Vagina (tissue), 2 donors: ENCODE measurements at regions not wholly inside any gene's neighbourhood (a gene's known extent, or its start where the extent isn't known, plus 50 kb on each side); places are given as distances from the start of the nearest gene placed in this dataset.

Source experiments
- DNase-seq, 2 donors: peaks; one replicate each; pipeline ENCODE4 v3.0.0-alpha.2; 2017; ENCODE audit errors: extremely low spot score in 2 of 2
- H3K27ac ChIP-seq: fragments of 200-600 bp; sonication (generic); one replicate; pipeline ENCODE4 v1.5.1; 2019
- H3K27me3 ChIP-seq: fragments of 200-600 bp; sonication (generic); one replicate; pipeline ENCODE4 v1.5.1; 2019
- H3K36me3 ChIP-seq, 2 donors: fragments of 200-600 bp; sonication (generic); one replicate each; pipeline ENCODE4 v1.5.1; 2017 to 2019
- H3K4me1 ChIP-seq: fragments of 200-600 bp; sonication (generic); one replicate; pipeline ENCODE4 v1.5.1; 2019
- H3K4me3 ChIP-seq, 2 donors: fragments of 200-600 bp; sonication (generic); 1 replicate in 1 of 2; 2 replicates in 1 of 2; pipeline ENCODE4 v1.5.1; 2016 to 2019
- H3K9me3 ChIP-seq: fragments of 200-600 bp; sonication (generic); one replicate; pipeline ENCODE4 v1.5.1; 2019
- POLR2A ChIP-seq, 2 donors: fragments of 450-650 bp; IDR thresholded peaks; one replicate each; pipeline ENCODE4 v1.6.1; 2017; ENCODE audit warnings: antibody characterized with exemption in 2 of 2, mild to moderate bottlenecking in 2 of 2, moderate library complexity in 2 of 2
- POLR2AphosphoS5 ChIP-seq, 2 donors: sonication (generic); formaldehyde crosslinking; IDR thresholded peaks; one replicate each; pipeline ENCODE4 v1.9.0; 2017; ENCODE audit warnings: antibody characterized with exemption in 2 of 2, mild to moderate bottlenecking in 2 of 2, low read depth in 1 of 2; ENCODE audit not compliant: insufficient read depth in 1 of 2
- intact Hi-C: fragments of 100-400 bp; cut with DNase I; formaldehyde crosslinking; loops from one replicate; pipeline ENCODE4 v1.15.1; 2023
- TF ChIP-seq, protein P1 (sequence below), 3 experiments: fragments of 450-650 bp in 2 of 3; fragments of 200-600 bp in 1 of 3; sonication (generic) in 1 of 3; IDR thresholded peaks; one replicate each; pipeline ENCODE4 v1.5.1; 2017 to 2019; ENCODE audit warnings: antibody characterized with exemption in 3 of 3, mild to moderate bottlenecking in 2 of 3, moderate library complexity in 2 of 3

DNA sequence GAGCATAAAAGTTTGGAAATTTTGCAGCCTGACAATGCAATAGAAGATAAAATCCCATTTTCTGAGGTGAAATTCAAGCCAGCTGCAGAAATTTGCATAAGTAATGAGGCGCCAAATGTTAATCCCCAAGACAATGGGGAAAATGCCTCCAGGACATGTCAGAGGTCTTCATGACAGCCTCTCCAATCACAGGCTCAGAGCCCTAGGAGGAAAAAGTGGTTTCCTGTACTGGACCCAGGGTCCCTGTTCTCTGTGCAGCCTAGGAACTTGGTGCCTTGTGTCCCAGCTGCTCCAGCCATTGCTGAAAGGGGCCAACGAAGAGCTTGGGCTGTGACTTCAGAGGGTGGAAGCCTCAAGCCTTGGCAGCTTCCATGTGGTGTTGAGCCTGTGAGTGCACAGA is 1218.1 kb downstream of the GALC start:
- intact Hi-C loops: no loop called here
- Histone ChIP-seq H3K9me3 (no peaks in the 10 kb centered on the region), H3K4me1 (no peaks in the 10 kb centered on the region), H3K27ac (no peak overlapping the region), H3K27me3 (no peaks in the 10 kb centered on the region), H3K4me3 (no peak overlapping the region), H3K36me3 (no peaks in the 10 kb centered on the region)
- TF ChIP-seq POLR2A (IDR thresholded peaks at IDR 0.05): no peak
- TF ChIP-seq, protein P1, sequence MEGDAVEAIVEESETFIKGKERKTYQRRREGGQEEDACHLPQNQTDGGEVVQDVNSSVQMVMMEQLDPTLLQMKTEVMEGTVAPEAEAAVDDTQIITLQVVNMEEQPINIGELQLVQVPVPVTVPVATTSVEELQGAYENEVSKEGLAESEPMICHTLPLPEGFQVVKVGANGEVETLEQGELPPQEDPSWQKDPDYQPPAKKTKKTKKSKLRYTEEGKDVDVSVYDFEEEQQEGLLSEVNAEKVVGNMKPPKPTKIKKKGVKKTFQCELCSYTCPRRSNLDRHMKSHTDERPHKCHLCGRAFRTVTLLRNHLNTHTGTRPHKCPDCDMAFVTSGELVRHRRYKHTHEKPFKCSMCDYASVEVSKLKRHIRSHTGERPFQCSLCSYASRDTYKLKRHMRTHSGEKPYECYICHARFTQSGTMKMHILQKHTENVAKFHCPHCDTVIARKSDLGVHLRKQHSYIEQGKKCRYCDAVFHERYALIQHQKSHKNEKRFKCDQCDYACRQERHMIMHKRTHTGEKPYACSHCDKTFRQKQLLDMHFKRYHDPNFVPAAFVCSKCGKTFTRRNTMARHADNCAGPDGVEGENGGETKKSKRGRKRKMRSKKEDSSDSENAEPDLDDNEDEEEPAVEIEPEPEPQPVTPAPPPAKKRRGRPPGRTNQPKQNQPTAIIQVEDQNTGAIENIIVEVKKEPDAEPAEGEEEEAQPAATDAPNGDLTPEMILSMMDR (IDR thresholded peaks at IDR 0.05): no peak
- no peak for DNase-seq

DNA sequence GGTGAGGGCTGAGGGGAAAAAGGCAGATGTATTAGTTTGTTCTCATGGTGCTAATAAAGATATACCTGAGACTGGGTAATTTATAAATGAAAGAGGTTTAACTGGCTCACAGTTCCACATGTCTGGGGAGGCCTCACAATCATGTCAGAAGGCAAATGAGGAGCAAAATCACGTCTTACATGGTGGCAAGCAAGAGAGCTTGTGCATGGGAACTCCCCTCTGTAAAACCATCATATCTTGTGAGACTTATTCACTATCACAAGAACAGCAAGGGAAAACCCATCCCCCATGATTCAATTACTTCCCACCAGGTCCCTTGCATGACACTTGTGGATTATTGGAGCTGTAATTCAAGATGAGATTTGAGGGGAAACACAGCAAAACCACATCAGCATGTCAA is 1220.9 kb downstream of the GALC start:
- no peaks in the 10 kb centered on the region for H3K27me3 ChIP-seq

DNA sequence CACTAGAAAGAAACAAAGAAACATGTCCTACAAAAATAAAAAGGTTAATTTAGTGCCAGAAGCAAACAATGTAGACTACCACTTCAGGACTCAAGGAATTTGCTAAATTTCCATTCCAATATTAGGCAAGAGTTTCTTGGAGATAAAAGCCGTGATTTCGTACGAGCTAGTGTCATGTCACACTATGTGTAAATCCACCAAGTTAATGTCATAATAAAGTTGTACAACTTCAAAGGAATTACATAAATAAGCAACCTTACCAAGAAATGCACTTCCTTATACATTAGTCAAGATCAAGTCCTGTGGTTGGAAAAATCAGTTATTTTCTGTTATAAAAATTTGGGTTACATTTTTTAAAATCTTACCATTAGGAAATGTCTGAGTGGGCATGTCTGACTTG is 1222.8 kb downstream of the GALC start:
- H3K27me3 ChIP-seq: no peaks in the 10 kb centered on the region
- TF ChIP-seq POLR2AphosphoS5 (IDR thresholded peaks at IDR 0.05; ENCODE audit: insufficient read depth in 1 of 2, low read depth in 1 of 2) (no peak), POLR2A (IDR thresholded peaks at IDR 0.05) (no peak)
- TF ChIP-seq, protein P1 (IDR thresholded peaks at IDR 0.05): no peak
- no peaks in the 10 kb centered on the region for H3K4me1 ChIP-seq
- no peak overlapping the region for H3K27ac ChIP-seq
- H3K9me3 ChIP-seq: no peaks in the 10 kb centered on the region
- DNase-seq: no peak
- intact Hi-C loops: no loop called here
- no peak overlapping the region for H3K4me3 ChIP-seq
- H3K36me3 ChIP-seq: no peaks in the 10 kb centered on the region

More for the DNA sequence above, 1220.9 kb downstream of the GALC start:
- Histone ChIP-seq H3K4me3 (no peak overlapping the region), H3K9me3 (no peaks in the 10 kb centered on the region), H3K36me3 (no peaks in the 10 kb centered on the region), H3K27ac (no peak overlapping the region), H3K4me1 (no peaks in the 10 kb centered on the region)
- intact Hi-C loops: no loop called here
- DNase-seq: no peak
- TF ChIP-seq, protein P1 (IDR thresholded peaks at IDR 0.05): no peak
- TF ChIP-seq POLR2AphosphoS5 (IDR thresholded peaks at IDR 0.05; ENCODE audit: insufficient read depth in 1 of 2, low read depth in 1 of 2) (no peak), POLR2A (IDR thresholded peaks at IDR 0.05) (no peak)

DNA sequence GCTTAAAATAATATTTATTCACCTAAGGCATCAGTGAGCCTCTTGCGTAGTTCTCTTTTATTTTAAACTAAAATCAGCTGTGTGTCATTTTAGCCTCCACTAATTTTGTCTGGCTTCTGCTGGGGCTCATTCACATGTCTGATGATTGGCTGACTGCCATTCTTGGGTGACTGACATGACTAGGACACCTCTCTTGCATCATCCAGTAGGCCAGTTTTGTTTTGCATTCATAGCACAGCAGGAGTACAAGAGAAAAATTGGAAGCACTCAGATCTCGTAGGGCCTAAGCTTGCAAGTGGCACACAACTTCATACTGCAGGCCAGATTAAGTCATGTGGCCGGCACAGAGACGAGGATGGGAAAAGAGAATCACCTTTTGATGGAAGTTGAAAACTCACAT is 1226.5 kb downstream of the GALC start:
- Histone ChIP-seq H3K4me1 (no peaks in the 10 kb centered on the region), H3K9me3 (no peaks in the 10 kb centered on the region), H3K27ac (no peak overlapping the region), H3K36me3 (no peaks in the 10 kb centered on the region), H3K4me3 (no peak overlapping the region), H3K27me3 (no peaks in the 10 kb centered on the region)
- DNase-seq: no peak
- intact Hi-C loops: no loop called here
- no peak for TF ChIP-seq POLR2A (IDR thresholded peaks at IDR 0.05)
- TF ChIP-seq, protein P1 (IDR thresholded peaks at IDR 0.05): no peak
- TF ChIP-seq POLR2AphosphoS5 (IDR thresholded peaks at IDR 0.05; ENCODE audit: insufficient read depth in 1 of 2, low read depth in 1 of 2): no peak

DNA sequence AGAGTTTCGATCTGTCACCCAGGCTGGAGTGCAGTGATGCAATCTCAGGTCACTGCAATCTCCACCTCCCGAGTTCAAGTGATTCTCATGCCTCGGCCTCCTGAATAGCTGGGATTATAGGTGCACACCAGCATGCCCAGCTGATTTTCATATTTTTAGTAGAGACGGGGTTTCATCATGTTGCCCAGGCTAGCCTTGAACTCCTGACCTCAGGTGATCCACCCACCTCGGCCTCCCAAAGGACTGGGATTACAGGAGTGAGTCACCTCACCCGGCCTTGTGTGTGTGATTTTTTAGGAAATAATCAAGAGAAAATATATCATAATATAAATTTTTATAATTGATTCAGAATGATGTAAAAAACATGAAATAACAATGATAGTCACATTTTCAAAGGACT is 1231.4 kb downstream of the GALC start:
- Histone ChIP-seq H3K27ac (no peak overlapping the region), H3K9me3 (no peaks in the 10 kb centered on the region), H3K4me1 (no peaks in the 10 kb centered on the region), H3K27me3 (no peaks in the 10 kb centered on the region), H3K4me3 (no peak overlapping the region), H3K36me3 (no peaks in the 10 kb centered on the region)
- intact Hi-C loops: no loop called here
- TF ChIP-seq POLR2AphosphoS5 (IDR thresholded peaks at IDR 0.05; ENCODE audit: insufficient read depth in 1 of 2, low read depth in 1 of 2): no peak
- no peak for TF ChIP-seq POLR2A (IDR thresholded peaks at IDR 0.05)
- TF ChIP-seq, protein P1 (IDR thresholded peaks at IDR 0.05): no peak
- no peak for DNase-seq
